ENCODE measurements at regions not wholly inside any gene's neighbourhood (a gene's known extent, or its start where the extent isn't known, plus 50 kb on each side); places are given as distances from the start of the nearest gene placed in this dataset.

DNA sequence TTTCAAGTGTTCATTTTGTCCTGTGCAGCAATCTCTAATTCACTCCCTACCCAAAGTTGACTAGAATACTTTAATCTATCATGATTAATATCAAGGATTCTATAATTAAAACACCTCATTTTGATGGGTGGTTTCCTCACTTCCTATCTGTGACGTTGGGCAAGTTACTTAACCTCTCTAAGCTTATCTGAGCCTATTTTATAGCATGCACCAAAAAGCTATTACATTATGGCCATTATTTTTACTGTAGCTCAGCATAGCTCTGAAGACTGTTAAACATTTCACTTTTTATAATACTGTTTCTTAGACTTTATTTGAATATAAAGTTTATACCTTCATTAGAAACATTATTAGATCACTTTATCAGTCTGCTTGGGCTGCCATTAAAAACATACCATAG is 579.6 kb upstream of the NXPH2 start:
- TF ChIP-seq, protein P1, sequence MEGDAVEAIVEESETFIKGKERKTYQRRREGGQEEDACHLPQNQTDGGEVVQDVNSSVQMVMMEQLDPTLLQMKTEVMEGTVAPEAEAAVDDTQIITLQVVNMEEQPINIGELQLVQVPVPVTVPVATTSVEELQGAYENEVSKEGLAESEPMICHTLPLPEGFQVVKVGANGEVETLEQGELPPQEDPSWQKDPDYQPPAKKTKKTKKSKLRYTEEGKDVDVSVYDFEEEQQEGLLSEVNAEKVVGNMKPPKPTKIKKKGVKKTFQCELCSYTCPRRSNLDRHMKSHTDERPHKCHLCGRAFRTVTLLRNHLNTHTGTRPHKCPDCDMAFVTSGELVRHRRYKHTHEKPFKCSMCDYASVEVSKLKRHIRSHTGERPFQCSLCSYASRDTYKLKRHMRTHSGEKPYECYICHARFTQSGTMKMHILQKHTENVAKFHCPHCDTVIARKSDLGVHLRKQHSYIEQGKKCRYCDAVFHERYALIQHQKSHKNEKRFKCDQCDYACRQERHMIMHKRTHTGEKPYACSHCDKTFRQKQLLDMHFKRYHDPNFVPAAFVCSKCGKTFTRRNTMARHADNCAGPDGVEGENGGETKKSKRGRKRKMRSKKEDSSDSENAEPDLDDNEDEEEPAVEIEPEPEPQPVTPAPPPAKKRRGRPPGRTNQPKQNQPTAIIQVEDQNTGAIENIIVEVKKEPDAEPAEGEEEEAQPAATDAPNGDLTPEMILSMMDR (IDR thresholded peaks at IDR 0.05): no peak
- TF ChIP-seq POLR2A (IDR thresholded peaks at IDR 0.05) (no peak), POLR2AphosphoS5 (IDR thresholded peaks at IDR 0.05; ENCODE audit: insufficient read depth in 1 of 2, low read depth in 1 of 2) (no peak)

Data from vagina (tissue), 2 donors.